ENCODE measurements at regions not wholly inside any gene's neighbourhood (a gene's known extent, or its start where the extent isn't known, plus 50 kb on each side); places are given as distances from the start of the nearest gene placed in this dataset.

DNA sequence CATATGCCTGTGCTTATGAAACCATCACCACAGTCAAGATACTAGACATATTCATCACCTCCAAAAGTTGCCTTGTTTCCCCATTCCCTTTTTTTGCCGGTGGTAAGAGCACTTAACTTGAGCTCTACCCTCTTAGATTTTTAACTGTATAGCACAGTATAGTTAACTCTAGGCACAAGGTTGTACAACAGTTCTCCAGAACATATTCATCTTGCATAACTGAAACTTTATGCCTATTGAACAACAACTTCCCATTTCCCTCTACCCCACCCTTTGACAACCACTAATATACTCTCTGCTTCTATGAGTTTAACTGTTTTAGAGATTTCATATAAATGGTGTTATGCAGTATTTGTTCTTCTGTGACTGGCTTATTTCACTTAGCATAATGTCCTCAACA, 119.3 kb downstream of the ASB9 start:
- TF ChIP-seq, protein P1, sequence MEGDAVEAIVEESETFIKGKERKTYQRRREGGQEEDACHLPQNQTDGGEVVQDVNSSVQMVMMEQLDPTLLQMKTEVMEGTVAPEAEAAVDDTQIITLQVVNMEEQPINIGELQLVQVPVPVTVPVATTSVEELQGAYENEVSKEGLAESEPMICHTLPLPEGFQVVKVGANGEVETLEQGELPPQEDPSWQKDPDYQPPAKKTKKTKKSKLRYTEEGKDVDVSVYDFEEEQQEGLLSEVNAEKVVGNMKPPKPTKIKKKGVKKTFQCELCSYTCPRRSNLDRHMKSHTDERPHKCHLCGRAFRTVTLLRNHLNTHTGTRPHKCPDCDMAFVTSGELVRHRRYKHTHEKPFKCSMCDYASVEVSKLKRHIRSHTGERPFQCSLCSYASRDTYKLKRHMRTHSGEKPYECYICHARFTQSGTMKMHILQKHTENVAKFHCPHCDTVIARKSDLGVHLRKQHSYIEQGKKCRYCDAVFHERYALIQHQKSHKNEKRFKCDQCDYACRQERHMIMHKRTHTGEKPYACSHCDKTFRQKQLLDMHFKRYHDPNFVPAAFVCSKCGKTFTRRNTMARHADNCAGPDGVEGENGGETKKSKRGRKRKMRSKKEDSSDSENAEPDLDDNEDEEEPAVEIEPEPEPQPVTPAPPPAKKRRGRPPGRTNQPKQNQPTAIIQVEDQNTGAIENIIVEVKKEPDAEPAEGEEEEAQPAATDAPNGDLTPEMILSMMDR (IDR thresholded peaks at IDR 0.05; ENCODE audit: extremely low read depth, insufficient read depth, missing control alignments): no peak
- DNase-seq (ENCODE audit: low spot score): no peak
- in situ Hi-C loops (cut with MboI; ENCODE audit: low pct_unique_long_range_greater_than_20kb, low sequenced_read_pairs, unreplicated experiment): no loop called here

DNA sequence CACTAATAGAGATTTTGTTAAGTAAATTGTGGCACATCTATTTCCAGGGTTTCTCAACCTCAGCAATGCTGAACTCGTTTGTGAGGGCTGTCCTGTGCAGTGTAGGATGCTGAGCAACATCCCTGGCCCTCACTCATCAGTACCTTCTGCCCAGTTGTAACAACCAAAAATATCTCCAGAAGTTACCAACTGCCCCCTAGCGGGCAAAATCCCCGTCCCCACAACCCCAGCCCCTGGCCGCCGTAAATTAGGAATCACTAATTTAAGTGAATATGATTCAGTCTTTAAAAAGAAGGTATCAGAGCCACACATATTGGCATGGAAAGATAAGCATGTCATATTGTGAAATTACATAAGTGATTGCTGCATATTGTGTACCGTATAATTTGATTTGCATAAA, 123.4 kb downstream of the ASB9 start:
- TF ChIP-seq, protein P1 (IDR thresholded peaks at IDR 0.05; ENCODE audit: extremely low read depth, insufficient read depth, missing control alignments): peak; percentile 36
- in situ Hi-C loops (cut with MboI; ENCODE audit: low pct_unique_long_range_greater_than_20kb, low sequenced_read_pairs, unreplicated experiment): loop anchor here (25.0 kb wide), 1 partner anchor 1059 kb away; no protein-coding TSS in a partner anchor
- no peak for DNase-seq (ENCODE audit: low spot score)

DNA sequence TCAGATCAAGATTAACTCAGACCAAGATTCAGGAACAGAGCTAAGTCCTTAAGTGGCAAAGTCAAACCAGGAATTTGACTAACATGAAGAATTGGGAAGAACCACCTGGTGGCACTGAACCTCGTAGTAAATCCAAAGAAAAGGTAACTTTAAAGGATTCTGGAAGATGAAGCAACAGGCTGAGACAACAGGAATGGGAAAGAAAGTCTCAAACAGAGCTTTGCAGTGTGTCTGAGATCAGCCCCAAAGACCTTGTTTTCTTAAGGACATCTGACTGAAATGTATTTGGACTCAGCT, 126.1 kb downstream of the ASB9 start:
- DNase-seq (ENCODE audit: low spot score): no peak
- TF ChIP-seq, protein P1 (IDR thresholded peaks at IDR 0.05; ENCODE audit: extremely low read depth, insufficient read depth, missing control alignments): peak; percentile 13
- in situ Hi-C loops (cut with MboI; ENCODE audit: low pct_unique_long_range_greater_than_20kb, low sequenced_read_pairs, unreplicated experiment): loop anchor here (25.0 kb wide), 1 partner anchor 1056 kb away; no protein-coding TSS in a partner anchor

DNA sequence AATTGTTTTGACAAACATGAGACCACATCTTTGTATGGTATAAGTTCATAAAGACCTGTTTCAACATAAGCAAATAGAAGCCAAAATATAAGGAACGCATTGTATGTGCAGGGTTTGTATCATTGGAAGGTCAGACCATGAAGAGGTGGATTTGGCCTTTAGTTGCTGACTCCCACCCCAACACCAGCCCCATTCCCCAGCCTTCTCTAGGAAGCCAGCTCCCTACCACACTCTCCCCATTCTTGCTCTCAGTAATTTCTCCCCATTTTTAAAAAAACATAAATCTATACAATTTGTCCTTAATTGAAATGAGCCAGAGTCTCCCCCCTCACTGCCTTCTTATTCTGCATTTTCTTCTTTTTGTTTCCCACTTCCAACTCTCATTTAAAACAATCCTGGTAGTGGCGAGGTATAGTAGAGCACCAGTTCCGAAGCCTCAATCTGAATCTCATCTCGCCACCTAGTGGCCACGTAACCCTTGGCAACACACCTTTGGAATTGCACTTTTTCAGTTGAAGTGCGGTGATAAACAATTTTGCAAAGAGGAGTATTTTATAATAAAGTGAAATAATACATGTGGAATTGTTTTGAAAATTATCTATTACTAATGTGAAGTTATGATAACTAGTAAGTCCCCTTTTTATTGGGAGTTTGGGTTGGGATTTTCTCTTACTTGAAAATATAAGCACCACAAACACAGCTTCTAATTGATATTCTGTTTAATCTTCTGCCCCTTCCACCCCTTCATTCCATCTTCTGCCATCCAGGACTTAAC, 126.6 kb downstream of the ASB9 start:
- TF ChIP-seq, protein P1 (IDR thresholded peaks at IDR 0.05; ENCODE audit: extremely low read depth, insufficient read depth, missing control alignments): peak; percentile 87
- peak; percentile 37 for DNase-seq (ENCODE audit: low spot score)
- in situ Hi-C loops (cut with MboI; ENCODE audit: low pct_unique_long_range_greater_than_20kb, low sequenced_read_pairs, unreplicated experiment): loop anchor here (25.0 kb wide), 1 partner anchor 1056 kb away; no protein-coding TSS in a partner anchor

DNA sequence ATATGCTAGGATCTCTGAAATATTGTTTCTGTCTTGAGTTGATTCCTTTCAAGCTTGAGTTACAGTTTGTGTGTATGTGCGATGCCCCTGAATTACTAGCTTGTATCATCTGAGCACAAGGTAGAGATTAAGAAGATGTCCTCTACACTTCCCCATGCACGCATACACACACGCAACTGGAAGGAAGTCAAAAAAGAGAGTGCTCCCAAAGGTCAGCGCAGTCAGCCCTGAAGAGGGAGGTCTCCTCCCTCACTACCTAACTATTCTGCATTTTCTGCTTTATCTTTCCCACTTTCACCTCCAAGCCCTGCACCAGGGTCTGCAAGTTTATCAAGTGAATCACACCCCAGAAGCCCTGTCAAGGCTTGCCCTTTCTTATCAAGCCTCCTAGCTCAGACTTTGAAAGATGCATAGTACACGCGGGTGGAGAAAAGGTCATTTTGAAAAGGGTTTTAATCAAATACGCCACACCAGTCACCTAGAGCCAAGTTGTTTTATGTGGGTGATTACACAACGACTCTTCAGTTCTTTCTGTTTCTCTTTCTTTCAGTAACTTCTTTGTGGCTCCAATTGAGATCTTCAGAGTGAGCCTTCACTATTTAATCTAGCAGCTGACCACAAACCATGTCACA, 127.7 kb downstream of the ASB9 start:
- TF ChIP-seq, protein P1 (IDR thresholded peaks at IDR 0.05; ENCODE audit: extremely low read depth, insufficient read depth, missing control alignments): no peak
- in situ Hi-C loops (cut with MboI; ENCODE audit: low pct_unique_long_range_greater_than_20kb, low sequenced_read_pairs, unreplicated experiment): loop anchor here (25.0 kb wide), 1 partner anchor 1055 kb away; no protein-coding TSS in a partner anchor
- no peak for DNase-seq (ENCODE audit: low spot score)

DNA sequence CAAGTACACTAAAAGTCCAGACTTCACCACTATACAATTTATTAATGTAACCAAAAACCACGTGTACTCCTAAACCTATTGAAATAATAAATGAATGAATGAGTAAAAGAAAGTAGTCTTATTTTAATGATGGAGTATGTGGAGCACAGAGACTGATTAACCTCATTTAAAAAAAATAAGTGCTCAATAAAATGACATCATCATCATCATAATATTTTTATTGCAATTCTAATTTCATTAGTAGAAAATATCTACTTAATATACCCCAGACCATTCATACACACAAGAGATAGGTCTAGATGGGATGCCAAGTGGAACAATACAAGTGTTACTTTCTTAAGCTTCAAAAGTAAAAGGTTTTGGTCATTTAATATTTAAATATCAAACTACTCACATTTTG, 133.1 kb downstream of the ASB9 start:
- in situ Hi-C loops (cut with MboI; ENCODE audit: low pct_unique_long_range_greater_than_20kb, low sequenced_read_pairs, unreplicated experiment): loop anchor here (25.0 kb wide), 1 partner anchor 1049 kb away; no protein-coding TSS in a partner anchor
- TF ChIP-seq, protein P1 (IDR thresholded peaks at IDR 0.05; ENCODE audit: extremely low read depth, insufficient read depth, missing control alignments): no peak
- DNase-seq (ENCODE audit: low spot score): no peak

Data from GM13977 (cell line).